ENCODE measurements at regions not wholly inside any gene's neighbourhood (a gene's known extent, or its start where the extent isn't known, plus 50 kb on each side); places are given as distances from the start of the nearest gene placed in this dataset.
"Not testable (repeated sequence)": the region's sequence is repeated elsewhere in the genome, so short reads cannot be mapped to it uniquely, and the experiment has no call there.

GRCh38 chr6:168943231-168943905 is 310.3 kb downstream of the THBS2 start:
- DNase-seq (ENCODE audit: low read depth in 2 of 2, low spot score in 1 of 2) = no peak

- no peak for DNase-seq (ENCODE audit: low read depth in 2 of 2, low spot score in 1 of 2)
Measured at GRCh38 chr6:168942646-168943045, 311.0 kb downstream of the THBS2 start.

GRCh38 chr6:168941036-168941435 is 312.6 kb downstream of the THBS2 start:
- DNase-seq (ENCODE audit: low read depth in 2 of 2, low spot score in 1 of 2) = no peak

- DNase-seq (ENCODE audit: low read depth in 2 of 2, low spot score in 1 of 2) = no peak
Measured at GRCh38 chr6:168939796-168940195, 313.9 kb downstream of the THBS2 start.

GRCh38 chr6:168939041-168939440 is 314.6 kb downstream of the THBS2 start:
- DNase-seq (ENCODE audit: low read depth in 2 of 2, low spot score in 1 of 2) = no peak

GRCh38 chr6:168938546-168938945 is 315.1 kb downstream of the THBS2 start:
- DNase-seq (ENCODE audit: low read depth in 2 of 2, low spot score in 1 of 2) = no peak

GRCh38 chr6:168937054-168937453 is 316.6 kb downstream of the THBS2 start:
- no peak for DNase-seq (ENCODE audit: low read depth in 2 of 2, low spot score in 1 of 2)

GRCh38 chr6:168935628-168936010 is 318.0 kb downstream of the THBS2 start:
- DNase-seq (ENCODE audit: low read depth in 2 of 2, low spot score in 1 of 2) = no peak

- no peak for DNase-seq (ENCODE audit: low read depth in 2 of 2, low spot score in 1 of 2)
Measured at GRCh38 chr6:168934660-168935627, 318.7 kb downstream of the THBS2 start.

GRCh38 chr6:168932171-168932570 is 321.5 kb downstream of the THBS2 start:
- DNase-seq (ENCODE audit: low read depth in 2 of 2, low spot score in 1 of 2) = not testable (repeated sequence)

GRCh38 chr6:168931072-168931471 is 322.6 kb downstream of the THBS2 start:
- not testable (repeated sequence) for DNase-seq (ENCODE audit: low read depth in 2 of 2, low spot score in 1 of 2)

- DNase-seq (ENCODE audit: low read depth in 2 of 2, low spot score in 1 of 2) = no peak
Measured at GRCh38 chr6:168929871-168930450, 323.7 kb downstream of the THBS2 start.

- DNase-seq (ENCODE audit: low read depth in 2 of 2, low spot score in 1 of 2) = no peak
Measured at GRCh38 chr6:168928012-168928411, 325.6 kb downstream of the THBS2 start.

GRCh38 chr6:168927026-168927425 is 326.6 kb downstream of the THBS2 start:
- DNase-seq (ENCODE audit: low read depth in 2 of 2, low spot score in 1 of 2) = no peak

GRCh38 chr6:168926306-168926705 is 327.3 kb downstream of the THBS2 start:
- no peak for DNase-seq (ENCODE audit: low read depth in 2 of 2, low spot score in 1 of 2)

GRCh38 chr6:168925671-168926070 is 328.0 kb downstream of the THBS2 start:
- DNase-seq (ENCODE audit: low read depth in 2 of 2, low spot score in 1 of 2) = no peak

- no peak for DNase-seq (ENCODE audit: low read depth in 2 of 2, low spot score in 1 of 2)
Measured at GRCh38 chr6:168923171-168923570, 330.5 kb downstream of the THBS2 start.

- DNase-seq (ENCODE audit: low read depth in 2 of 2, low spot score in 1 of 2) = no peak
Measured at GRCh38 chr6:168922436-168922835, 331.2 kb downstream of the THBS2 start.

- DNase-seq (ENCODE audit: low read depth in 2 of 2, low spot score in 1 of 2) = no peak
Measured at GRCh38 chr6:168920289-168920688, 333.4 kb downstream of the THBS2 start.

- DNase-seq (ENCODE audit: low read depth in 2 of 2, low spot score in 1 of 2) = no peak
Measured at GRCh38 chr6:168919470-168920179, 334.0 kb downstream of the THBS2 start.

GRCh38 chr6:168916576-168917211 is 337.0 kb downstream of the THBS2 start:
- no peak for DNase-seq (ENCODE audit: low read depth in 2 of 2, low spot score in 1 of 2)

Data from stimulated activated CD8-positive, alpha-beta memory T cell treated with anti-CD3 and anti-CD28 coated beads, Interleukin-4, amount 100 ng/mL, for 1 hour (primary cell).